CD8-positive, alpha-beta memory T cell (primary cell): ENCODE measurements at regions not wholly inside any gene's neighbourhood (a gene's known extent, or its start where the extent isn't known, plus 50 kb on each side); places are given as distances from the start of the nearest gene placed in this dataset.
"Not testable (repeated sequence)": the region's sequence is repeated elsewhere in the genome, so short reads cannot be mapped to it uniquely, and the experiment has no call there.

Experiments used
- CTCF ChIA-PET: fragments of 350-600 bp; sonication (Branson Sonifier 250); formaldehyde crosslinking; loops from one replicate; lab custom pipeline; 2021; ENCODE audit warnings: antibody characterized with exemption; lab: Charles Lee
- POLR2A ChIA-PET: fragments of 350-600 bp; sonication (Branson Sonifier 250); formaldehyde crosslinking; loops from one replicate; lab custom pipeline; 2021; ENCODE audit warnings: antibody characterized with exemption; lab: Charles Lee
- DNase-seq, 5 donors: peaks; one replicate each; pipeline versions ENCODE4 v3.0.0 to v3.0.0-alpha.2; 2020 to 2022; ENCODE audit warnings: mixed read lengths in 1 of 5
- H3K27ac ChIP-seq: one replicate; pipeline ENCODE4 v1.7.0; 2013; ENCODE audit warnings: low read depth, mild to moderate bottlenecking, low read length, moderate library complexity
- H3K27me3 ChIP-seq: 2 replicates; pipeline ENCODE4 v1.7.0; 2013; ENCODE audit warnings: low read length, mild to moderate bottlenecking; ENCODE audit not compliant: insufficient read depth, poor library complexity, severe bottlenecking
- H3K36me3 ChIP-seq: 2 replicates; pipeline ENCODE4 v1.7.0; 2013; ENCODE audit warnings: mild to moderate bottlenecking, low read length, moderate library complexity; ENCODE audit not compliant: insufficient read depth
- H3K4me1 ChIP-seq: 2 replicates; pipeline ENCODE4 v1.7.0; 2013; ENCODE audit warnings: mild to moderate bottlenecking, low read length, moderate library complexity; ENCODE audit not compliant: insufficient read depth
- H3K4me3 ChIP-seq: 2 replicates; pipeline ENCODE4 v1.7.0; 2013; ENCODE audit warnings: mild to moderate bottlenecking, low read length
- H3K9me3 ChIP-seq: 2 replicates; pipeline ENCODE4 v1.7.0; 2013; ENCODE audit warnings: mild to moderate bottlenecking, low read length
- H3K27ac Mint-ChIP-seq, 8 donors: one replicate each; pipeline ENCODE4 v1.8.0; 2020 to 2021; ENCODE audit warnings: mixed read lengths in 8 of 8, mild to moderate bottlenecking in 6 of 8, inconsistent platforms in 3 of 8, moderate library complexity in 3 of 8
- H3K27me3 Mint-ChIP-seq, 2 donors: one replicate each; pipeline ENCODE4 v1.8.0; 2020 to 2021; ENCODE audit warnings: mixed read lengths in 2 of 2, mild to moderate bottlenecking in 1 of 2, moderate library complexity in 1 of 2
- H3K36me3 Mint-ChIP-seq, 3 donors: one replicate each; pipeline ENCODE4 v1.8.0; 2020 to 2021; ENCODE audit warnings: mixed read lengths in 3 of 3, inconsistent platforms in 1 of 3, mild to moderate bottlenecking in 1 of 3
- H3K4me1 Mint-ChIP-seq, 3 donors: one replicate each; pipeline ENCODE4 v1.8.0; 2020 to 2021; ENCODE audit warnings: mixed read lengths in 3 of 3, inconsistent platforms in 1 of 3, mild to moderate bottlenecking in 1 of 3
- H3K4me3 Mint-ChIP-seq, 7 donors: one replicate each; pipeline ENCODE4 v1.8.0; 2020 to 2021; ENCODE audit warnings: mixed read lengths in 7 of 7, mild to moderate bottlenecking in 6 of 7, moderate library complexity in 4 of 7, inconsistent platforms in 2 of 7
- H3K9me3 Mint-ChIP-seq, 5 donors: one replicate each; pipeline ENCODE4 v1.8.0; 2020 to 2022; ENCODE audit warnings: mixed read lengths in 5 of 5, mild to moderate bottlenecking in 3 of 5, moderate library complexity in 2 of 5, inconsistent platforms in 1 of 5

DNA sequence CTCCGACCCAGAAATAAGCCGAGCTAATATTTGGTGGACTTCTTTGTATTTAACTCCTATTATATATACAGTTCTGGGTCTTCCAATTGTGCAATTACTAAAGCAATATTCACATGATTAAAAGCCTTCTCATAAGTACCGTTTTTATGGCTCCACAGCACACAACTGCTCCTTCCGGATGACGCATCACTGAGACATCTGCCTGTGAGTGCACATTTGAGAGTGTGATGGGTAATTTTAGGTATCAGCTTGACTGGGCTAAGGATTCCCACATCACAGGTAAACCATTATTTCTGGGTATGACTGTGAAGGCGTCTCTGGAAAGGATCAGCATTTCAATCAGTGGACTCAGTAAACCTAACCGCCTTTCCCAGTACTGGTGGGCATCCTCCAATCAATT, 77.5 kb upstream of the SYK start:
- H3K4me3 ChIP-seq = no peak overlapping the region
- ChIA-PET POLR2A (no interaction called here), CTCF (no interaction called here)
- DNase-seq = no peak
- H3K9me3 Mint-ChIP-seq = peaks cover 0 to 1% (median 0%) of the 10 kb centered on the region in 5 donors
- no peaks in the 10 kb centered on the region for H3K27me3 ChIP-seq
- no peak overlapping the region for H3K27ac ChIP-seq
- no peaks in the 10 kb centered on the region for H3K4me1 Mint-ChIP-seq
- no peaks in the 10 kb centered on the region for H3K36me3 ChIP-seq
- H3K36me3 Mint-ChIP-seq = no peaks in the 10 kb centered on the region
- no peak overlapping the region for H3K4me3 Mint-ChIP-seq
- H3K27ac Mint-ChIP-seq = no peak overlapping the region
- H3K27me3 Mint-ChIP-seq = peaks cover 0 to 21% of the 10 kb centered on the region in 2 donors
- no peaks in the 10 kb centered on the region for H3K4me1 ChIP-seq
- H3K9me3 ChIP-seq = no peaks in the 10 kb centered on the region

DNA sequence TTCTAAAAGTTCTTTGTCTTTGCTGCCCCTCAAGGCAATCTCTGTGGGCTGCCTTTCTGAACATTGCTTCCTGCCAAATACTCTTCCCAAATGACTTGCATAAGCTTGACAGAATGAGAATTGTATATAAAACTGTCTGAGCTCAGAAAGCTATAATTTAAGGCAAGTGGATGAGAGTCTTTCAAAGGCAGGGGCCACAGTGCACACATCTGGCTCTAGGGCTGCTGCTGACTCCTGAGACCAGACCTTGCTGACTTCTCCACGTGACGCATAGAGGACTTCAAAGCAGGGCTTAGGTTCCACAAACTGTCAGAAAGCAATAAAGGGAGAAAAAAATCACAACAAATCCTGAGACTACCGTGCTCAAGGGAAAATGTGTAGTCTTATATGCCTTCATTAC, 79.4 kb upstream of the DIRAS2 start:
- H3K27ac Mint-ChIP-seq = no peak overlapping the region
- peaks cover 0 to 1% (median 0%) of the 10 kb centered on the region in 5 donors for H3K9me3 Mint-ChIP-seq
- Histone ChIP-seq H3K4me3 (no peak overlapping the region), H3K9me3 (no peaks in the 10 kb centered on the region), H3K36me3 (no peaks in the 10 kb centered on the region), H3K4me1 (no peaks in the 10 kb centered on the region), H3K27me3 (no peaks in the 10 kb centered on the region), H3K27ac (no peak overlapping the region)
- DNase-seq = no peak
- H3K36me3 Mint-ChIP-seq = no peaks in the 10 kb centered on the region
- CTCF ChIA-PET = no interaction called here
- POLR2A ChIA-PET = no interaction called here
- peaks cover 4 to 19% of the 10 kb centered on the region in 2 donors for H3K27me3 Mint-ChIP-seq
- no peak overlapping the region for H3K4me3 Mint-ChIP-seq
- H3K4me1 Mint-ChIP-seq = no peaks in the 10 kb centered on the region

DNA sequence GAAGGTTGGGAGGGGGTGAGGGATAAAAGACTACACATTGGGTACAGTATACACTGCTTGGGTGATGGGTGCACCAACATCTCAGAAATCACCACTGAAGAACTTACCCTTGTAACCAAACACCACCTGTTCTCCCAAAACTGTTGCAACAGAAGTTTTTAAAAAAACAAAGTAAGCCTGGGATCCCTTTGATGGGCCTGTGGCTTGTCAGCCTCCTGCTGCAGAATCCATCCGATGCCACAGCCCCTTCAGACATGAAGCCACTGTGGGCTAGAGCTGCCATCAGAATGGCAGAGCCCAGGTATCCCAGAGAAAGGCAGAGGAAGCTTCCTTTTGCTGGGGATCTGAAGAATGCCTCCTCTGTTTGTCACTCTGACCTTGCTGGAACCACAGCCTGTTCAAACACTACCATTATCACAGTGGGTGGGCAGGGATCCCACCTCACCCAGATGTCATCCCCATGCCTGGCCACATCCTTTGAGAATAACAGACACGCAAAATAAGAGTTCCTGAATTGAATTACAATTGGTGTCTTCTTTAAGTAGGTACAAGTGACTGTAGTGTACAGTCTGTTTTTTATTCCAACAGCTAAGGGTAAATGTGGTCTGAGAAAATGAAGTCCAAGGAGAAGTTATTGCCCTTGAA, 78.1 kb upstream of the DIRAS2 start:
- H3K9me3 ChIP-seq = no peaks in the 10 kb centered on the region
- H3K27me3 ChIP-seq = no peaks in the 10 kb centered on the region
- peaks cover 0 to 1% (median 0%) of the 10 kb centered on the region in 5 donors for H3K9me3 Mint-ChIP-seq
- ChIA-PET CTCF (no interaction called here), POLR2A (no interaction called here)
- no peaks in the 10 kb centered on the region for H3K36me3 ChIP-seq
- DNase-seq = no peak
- H3K4me1 Mint-ChIP-seq = no peaks in the 10 kb centered on the region
- no peak overlapping the region for H3K4me3 ChIP-seq
- H3K4me3 Mint-ChIP-seq = no peak overlapping the region
- H3K36me3 Mint-ChIP-seq = no peaks in the 10 kb centered on the region
- H3K27me3 Mint-ChIP-seq = peaks cover 8 to 17% of the 10 kb centered on the region in 2 donors
- no peak overlapping the region for H3K27ac ChIP-seq
- H3K27ac Mint-ChIP-seq = no peak overlapping the region
- H3K4me1 ChIP-seq = no peaks in the 10 kb centered on the region

DNA sequence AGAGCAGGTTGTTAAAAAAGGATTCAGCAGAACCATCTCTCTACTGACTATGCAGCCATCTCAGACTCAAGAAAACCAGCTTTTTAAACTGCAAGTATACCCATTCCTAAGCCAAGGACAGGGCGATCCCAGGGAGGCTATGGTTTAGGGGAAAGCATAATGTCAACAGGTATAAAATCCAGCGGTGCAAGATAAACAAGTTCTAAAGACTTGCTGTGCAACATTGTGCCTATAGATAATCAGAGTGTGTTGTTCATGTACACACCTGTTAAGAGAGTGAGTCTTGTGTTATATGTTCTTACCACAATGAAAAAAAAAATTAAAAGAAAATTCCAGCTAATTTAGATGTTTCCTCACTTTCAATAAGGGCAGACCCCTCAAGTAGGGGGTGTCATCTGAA, 63.6 kb upstream of the DIRAS2 start:
- H3K27ac ChIP-seq = no peak overlapping the region
- ChIA-PET CTCF (no interaction called here), POLR2A (no interaction called here)
- DNase-seq = no peak
- H3K9me3 ChIP-seq = no peaks in the 10 kb centered on the region
- no peaks in the 10 kb centered on the region for H3K36me3 ChIP-seq
- no peaks in the 10 kb centered on the region for H3K4me1 ChIP-seq
- H3K9me3 Mint-ChIP-seq = peaks cover 0 to 2% (median 0%) of the 10 kb centered on the region in 5 donors
- no peaks in the 10 kb centered on the region for H3K4me1 Mint-ChIP-seq
- H3K4me3 Mint-ChIP-seq = no peak overlapping the region
- H3K27me3 Mint-ChIP-seq = peaks cover 5 to 27% of the 10 kb centered on the region in 2 donors
- no peak overlapping the region for H3K27ac Mint-ChIP-seq
- H3K4me3 ChIP-seq = no peak overlapping the region
- H3K36me3 Mint-ChIP-seq = no peaks in the 10 kb centered on the region
- no peaks in the 10 kb centered on the region for H3K27me3 ChIP-seq

GRCh38 chr9:90702441-90702955, 59.9 kb upstream of the DIRAS2 start:
- DNase-seq = no peak
- Histone ChIP-seq H3K36me3 (no peaks in the 10 kb centered on the region), H3K4me3 (no peak overlapping the region), H3K9me3 (no peaks in the 10 kb centered on the region), H3K27ac (no peak overlapping the region), H3K4me1 (no peaks in the 10 kb centered on the region), H3K27me3 (no peaks in the 10 kb centered on the region)
- no peaks in the 10 kb centered on the region for H3K4me1 Mint-ChIP-seq
- no peaks in the 10 kb centered on the region for H3K36me3 Mint-ChIP-seq
- H3K27me3 Mint-ChIP-seq = peaks cover 1 to 25% of the 10 kb centered on the region in 2 donors
- H3K27ac Mint-ChIP-seq = no peak overlapping the region
- no peak overlapping the region for H3K4me3 Mint-ChIP-seq
- ChIA-PET POLR2A (no interaction called here), CTCF (no interaction called here)
- H3K9me3 Mint-ChIP-seq = peaks cover 0 to 2% (median 0%) of the 10 kb centered on the region in 5 donors

DNA sequence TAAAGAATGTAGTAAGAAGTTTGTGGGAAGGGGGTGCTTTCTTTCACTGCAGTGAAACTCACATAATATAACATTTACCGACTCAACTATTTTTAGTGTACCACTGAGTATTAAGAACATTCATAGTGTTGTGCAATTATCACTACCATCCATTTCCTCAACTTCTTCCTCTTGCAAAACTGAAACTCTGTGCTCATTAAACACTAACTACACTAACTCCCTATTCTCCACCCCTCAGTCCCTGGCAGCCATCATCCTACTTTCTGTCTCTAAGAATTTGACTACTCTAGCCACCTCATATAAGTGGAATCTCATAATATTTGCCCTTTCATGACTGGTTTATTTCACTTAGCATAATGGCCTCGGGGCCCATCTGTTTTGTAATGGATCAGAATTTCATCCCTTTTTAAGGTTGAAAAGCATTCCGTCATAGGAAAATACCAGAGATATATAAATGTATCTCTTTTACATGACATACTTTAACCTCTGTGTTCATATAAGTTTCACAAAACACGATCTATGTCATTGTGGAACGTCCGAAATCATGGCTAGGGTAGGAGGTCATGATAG, 56.3 kb upstream of the DIRAS2 start:
- no peaks in the 10 kb centered on the region for H3K36me3 ChIP-seq
- H3K4me1 ChIP-seq = no peaks in the 10 kb centered on the region
- peaks cover 1 to 18% of the 10 kb centered on the region in 2 donors for H3K27me3 Mint-ChIP-seq
- H3K4me3 ChIP-seq = no peak overlapping the region
- H3K4me1 Mint-ChIP-seq = no peaks in the 10 kb centered on the region
- ChIA-PET POLR2A (no interaction called here), CTCF (no interaction called here)
- no peak overlapping the region for H3K27ac ChIP-seq
- no peak for DNase-seq
- H3K27ac Mint-ChIP-seq = no peak overlapping the region
- H3K4me3 Mint-ChIP-seq = no peak overlapping the region
- no peaks in the 10 kb centered on the region for H3K36me3 Mint-ChIP-seq
- H3K27me3 ChIP-seq = no peaks in the 10 kb centered on the region
- no peaks in the 10 kb centered on the region for H3K9me3 ChIP-seq
- H3K9me3 Mint-ChIP-seq = peaks cover 0 to 2% (median 0%) of the 10 kb centered on the region in 5 donors

DNA sequence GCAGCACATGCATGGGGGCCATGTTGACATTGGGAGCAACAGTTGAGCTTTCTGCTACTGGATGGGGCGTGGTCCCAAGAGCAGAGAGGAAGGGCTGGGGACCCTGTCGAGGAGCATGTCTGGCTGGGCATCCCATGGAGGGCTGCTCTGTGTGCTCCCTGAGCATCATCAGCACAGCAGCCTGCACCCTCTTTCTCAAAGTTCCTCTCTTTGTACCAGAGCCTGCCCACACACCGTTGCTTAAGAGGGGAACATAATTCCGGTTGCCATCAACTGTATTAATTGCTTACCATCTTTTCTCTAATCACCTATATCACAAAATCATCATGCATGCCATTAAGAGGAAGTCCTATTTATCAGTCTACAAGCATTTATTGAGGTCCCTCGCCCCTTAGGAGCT, 55.2 kb upstream of the DIRAS2 start:
- Histone ChIP-seq H3K4me3 (no peak overlapping the region), H3K27ac (no peak overlapping the region), H3K27me3 (no peaks in the 10 kb centered on the region), H3K9me3 (no peaks in the 10 kb centered on the region), H3K36me3 (no peaks in the 10 kb centered on the region), H3K4me1 (no peaks in the 10 kb centered on the region)
- H3K27me3 Mint-ChIP-seq = peaks cover 0 to 18% of the 10 kb centered on the region in 2 donors
- CTCF ChIA-PET = no interaction called here
- peaks cover 0 to 2% (median 0%) of the 10 kb centered on the region in 5 donors for H3K9me3 Mint-ChIP-seq
- no peaks in the 10 kb centered on the region for H3K4me1 Mint-ChIP-seq
- no peaks in the 10 kb centered on the region for H3K36me3 Mint-ChIP-seq
- POLR2A ChIA-PET = no interaction called here
- no peak for DNase-seq
- no peak overlapping the region for H3K27ac Mint-ChIP-seq
- H3K4me3 Mint-ChIP-seq = no peak overlapping the region

- H3K4me1 Mint-ChIP-seq, H3K9me3 ChIP-seq, POLR2A ChIA-PET, H3K27ac ChIP-seq, H3K36me3 Mint-ChIP-seq, H3K4me3 Mint-ChIP-seq, H3K36me3 ChIP-seq, H3K27ac Mint-ChIP-seq, H3K27me3 ChIP-seq, H3K9me3 Mint-ChIP-seq, CTCF ChIA-PET, H3K4me3 ChIP-seq, DNase-seq, H3K4me1 ChIP-seq: not testable (repeated sequence)
- H3K27me3 Mint-ChIP-seq = peaks cover 0 to 13% of the 10 kb centered on the region in 2 donors
Observed at GRCh38 chr9:90694187-90694586, 51.6 kb upstream of the DIRAS2 start.
